ENCODE measurements at regions not wholly inside any gene's neighbourhood (a gene's known extent, or its start where the extent isn't known, plus 50 kb on each side); places are given as distances from the start of the nearest gene placed in this dataset.

DNA sequence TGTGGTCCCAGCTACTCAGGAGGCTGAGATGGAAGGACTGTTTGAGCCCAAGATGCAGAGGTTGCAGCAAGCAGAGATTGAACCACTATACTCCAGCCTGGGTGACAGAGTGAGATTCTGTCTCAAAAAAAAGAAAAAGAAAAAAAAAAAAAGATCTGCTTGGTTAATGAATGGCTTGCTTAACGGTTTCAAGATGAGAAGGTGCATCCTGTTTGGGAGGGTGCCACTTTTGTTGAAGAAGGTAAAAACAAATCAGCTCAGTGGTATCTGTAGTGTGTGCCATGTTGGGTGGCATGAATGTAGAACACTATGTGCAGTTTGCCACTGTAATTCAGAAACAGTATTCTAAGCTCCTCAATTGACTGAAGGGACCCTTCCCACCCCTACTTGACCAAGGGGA, 94.9 kb upstream of the ETV3 start:
- TF ChIP-seq POLR2AphosphoS5 (IDR thresholded peaks at IDR 0.05) (no peak), CTCF (IDR thresholded peaks at IDR 0.05) (no peak), POLR2A (IDR thresholded peaks at IDR 0.05) (no peak)

Measured in breast epithelium (tissue), 3 donors.